Smooth muscle cell (in vitro differentiated cells): ENCODE measurements at regions not wholly inside any gene's neighbourhood (a gene's known extent, or its start where the extent isn't known, plus 50 kb on each side); places are given as distances from the start of the nearest gene placed in this dataset.

Source experiments
- DNase-seq: peaks from one replicate; lab custom pipeline; 2025; ENCODE audit not compliant: unreplicated experiment; lab: John Stamatoyannopoulos, UW
- H2AFZ ChIP-seq: fragments of 200-600 bp; sonication (generic); 2 replicates; pipeline ENCODE4 v1.6.0; 2016; ENCODE audit warnings: antibody characterized with exemption, low read depth, mild to moderate bottlenecking
- H3F3A ChIP-seq: fragments of 200-600 bp; sonication (generic); 2 replicates; pipeline ENCODE4 v1.6.0; 2017; ENCODE audit warnings: antibody characterized with exemption, low read depth
- H3K27ac ChIP-seq: fragments of 200-600 bp; sonication (generic); 2 replicates; pipeline ENCODE4 v1.5.1; 2016; ENCODE audit warnings: low read depth, mild to moderate bottlenecking
- H3K27me3 ChIP-seq: fragments of 200-600 bp; sonication (generic); 2 replicates; pipeline ENCODE4 v1.6.1; 2016; ENCODE audit warnings: low read depth, mild to moderate bottlenecking
- H3K36me3 ChIP-seq: fragments of 200-600 bp; sonication (generic); 2 replicates; pipeline ENCODE4 v1.5.1; 2016; ENCODE audit warnings: low read depth
- H3K4me1 ChIP-seq: fragments of 200-600 bp; sonication (generic); 2 replicates; pipeline ENCODE4 v1.5.1; 2016; ENCODE audit warnings: low read depth
- H3K4me2 ChIP-seq: fragments of 200-600 bp; sonication (generic); 2 replicates; pipeline ENCODE4 v1.6.0; 2016; ENCODE audit warnings: mild to moderate bottlenecking
- H3K4me3 ChIP-seq: fragments of 200-600 bp; sonication (generic); 2 replicates; pipeline ENCODE4 v1.5.1; 2016; ENCODE audit warnings: mild to moderate bottlenecking
- H3K79me2 ChIP-seq: fragments of 200-600 bp; sonication (generic); 2 replicates; pipeline ENCODE4 v1.6.0; 2016; ENCODE audit warnings: low read depth, mild to moderate bottlenecking
- H3K9ac ChIP-seq: fragments of 200-600 bp; sonication (generic); 2 replicates; pipeline ENCODE4 v1.6.0; 2016; ENCODE audit warnings: low read depth
- H3K9me3 ChIP-seq: fragments of 200-600 bp; sonication (generic); replicated peaks from 2 replicates; pipeline ENCODE4 v1.5.1; 2016; ENCODE audit warnings: low read depth
- H4K20me1 ChIP-seq: fragments of 200-600 bp; sonication (generic); 2 replicates; pipeline ENCODE4 v1.6.0; 2016; ENCODE audit warnings: low read depth
- CTCF ChIP-seq: fragments of 200-600 bp; sonication (generic); IDR thresholded peaks from 2 replicates; pipeline ENCODE4 v1.5.1; 2017; ENCODE audit warnings: borderline replicate concordance, mild to moderate bottlenecking, antibody characterized with exemption; ENCODE audit not compliant: insufficient read depth, poor library complexity, severe bottlenecking
- WGBS: methylation state at CpG from one replicate; pipeline ENCODE4 v1.1.7; 2016; ENCODE audit warnings: low lambda C conversion rate; 5-methylcytosine and 5-hydroxymethylcytosine counted together

GRCh38 chr14:101371799-101372793, 189.2 kb upstream of the DIO3 start:
- no peak overlapping the region for H3K27ac ChIP-seq
- no peak overlapping the region for H3K4me3 ChIP-seq
- 78% methylated on average over 18 of the region's 18 CpGs for WGBS
- no peaks in the 10 kb centered on the region for H3K27me3 ChIP-seq
- H3K36me3 ChIP-seq, result no peaks in the 10 kb centered on the region
- no peaks in the 10 kb centered on the region for H4K20me1 ChIP-seq
- no peak for TF ChIP-seq CTCF
- no peak overlapping the region for H3K9ac ChIP-seq
- no peaks in the 10 kb centered on the region for H3K79me2 ChIP-seq
- no peaks in the 10 kb centered on the region for H3K9me3 ChIP-seq
- H3F3A ChIP-seq, result no peaks in the 10 kb centered on the region
- H2AFZ ChIP-seq, result no peak overlapping the region
- no peak overlapping the region for H3K4me2 ChIP-seq
- peaks cover 4% of the 10 kb centered on the region for H3K4me1 ChIP-seq
- no peak for DNase-seq

DNA sequence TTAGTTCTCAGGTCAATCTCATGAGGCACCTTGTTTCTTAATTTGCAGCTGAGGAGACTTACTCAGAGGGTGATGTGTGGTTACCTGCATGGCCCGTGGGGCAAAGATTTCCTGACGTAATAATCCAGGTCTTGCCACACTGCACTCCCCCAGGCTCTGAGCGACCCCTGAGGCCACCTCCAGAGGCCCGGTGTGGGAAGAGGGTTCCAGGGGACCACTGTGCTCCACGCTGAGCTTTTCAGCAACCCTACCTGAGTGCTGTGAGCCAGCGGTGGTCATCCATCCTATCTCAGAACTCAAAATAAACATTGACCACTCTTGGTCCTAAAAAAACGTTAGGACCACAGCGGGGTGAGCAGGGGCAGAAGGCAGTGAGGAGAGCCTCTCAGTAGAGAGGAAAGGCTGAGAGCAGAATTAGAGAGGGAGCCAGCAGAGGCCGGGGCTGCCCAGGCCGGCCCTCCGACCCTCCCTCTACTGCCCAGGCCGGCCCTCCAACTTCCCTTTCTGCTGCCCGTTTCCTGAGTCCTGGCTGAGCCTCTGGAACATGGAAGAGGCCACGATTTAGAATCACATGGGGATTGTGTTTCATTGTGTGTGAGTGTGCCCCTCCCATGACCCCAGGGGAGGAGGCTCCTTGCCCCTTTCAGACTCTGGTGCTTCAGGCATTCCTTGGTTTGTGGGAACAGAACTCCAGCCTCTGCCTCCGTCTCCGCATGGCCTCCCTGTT, 188.2 kb upstream of the DIO3 start:
- no peaks in the 10 kb centered on the region for H3K27me3 ChIP-seq
- no peaks in the 10 kb centered on the region for H3K36me3 ChIP-seq
- no peaks in the 10 kb centered on the region for H3K79me2 ChIP-seq
- H3K4me2 ChIP-seq, result no peak overlapping the region
- H3F3A ChIP-seq, result no peaks in the 10 kb centered on the region
- H3K4me3 ChIP-seq, result no peak overlapping the region
- H3K9me3 ChIP-seq, result no peaks in the 10 kb centered on the region
- no peak overlapping the region for H2AFZ ChIP-seq
- no peak for TF ChIP-seq CTCF
- 92% methylated on average over 16 of the region's 16 CpGs for WGBS
- H3K4me1 ChIP-seq, result no peaks in the 10 kb centered on the region
- no peak overlapping the region for H3K27ac ChIP-seq
- no peaks in the 10 kb centered on the region for H4K20me1 ChIP-seq
- no peak for DNase-seq
- no peak overlapping the region for H3K9ac ChIP-seq

DNA sequence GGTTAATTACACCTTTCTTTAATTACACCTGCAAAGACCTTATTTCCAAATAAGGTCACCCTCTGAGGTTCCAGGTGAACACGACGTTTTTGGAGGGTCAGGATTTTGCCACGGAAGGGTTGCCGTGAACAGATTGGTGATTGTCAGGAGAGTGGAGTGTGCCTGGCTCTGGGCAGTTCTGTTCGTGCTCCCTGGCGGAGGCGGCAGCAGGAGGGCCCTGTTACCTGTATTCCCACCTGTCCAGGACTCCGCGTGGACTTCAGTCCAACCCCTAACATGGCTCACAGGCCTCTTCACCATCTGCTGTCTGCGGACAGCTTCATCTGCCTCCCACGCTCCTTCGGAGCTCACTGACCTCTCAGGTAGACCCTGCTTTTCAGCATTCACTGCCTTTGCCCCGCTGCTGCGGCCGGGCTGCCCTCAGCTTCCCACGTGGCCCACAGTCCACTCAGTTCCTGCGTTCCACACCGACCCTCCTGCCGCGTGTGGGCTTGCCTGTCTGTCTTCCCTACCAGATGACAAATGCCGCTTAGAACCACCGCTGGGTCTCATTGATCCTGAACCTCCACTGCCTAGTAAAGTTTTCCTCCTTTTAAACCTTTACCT, 187.5 kb upstream of the DIO3 start:
- no peak overlapping the region for H3K4me2 ChIP-seq
- no peak overlapping the region for H2AFZ ChIP-seq
- no peak for TF ChIP-seq CTCF
- no peaks in the 10 kb centered on the region for H3K4me1 ChIP-seq
- no peak overlapping the region for H3K4me3 ChIP-seq
- no peak for DNase-seq
- H3F3A ChIP-seq, result no peaks in the 10 kb centered on the region
- H4K20me1 ChIP-seq, result no peaks in the 10 kb centered on the region
- H3K9ac ChIP-seq, result no peak overlapping the region
- 93% methylated on average over 22 of the region's 22 CpGs for WGBS
- no peaks in the 10 kb centered on the region for H3K9me3 ChIP-seq
- H3K36me3 ChIP-seq, result no peaks in the 10 kb centered on the region
- no peaks in the 10 kb centered on the region for H3K27me3 ChIP-seq
- no peaks in the 10 kb centered on the region for H3K79me2 ChIP-seq
- no peak overlapping the region for H3K27ac ChIP-seq
